ENCODE measurements at regions not wholly inside any gene's neighbourhood (a gene's known extent, or its start where the extent isn't known, plus 50 kb on each side); places are given as distances from the start of the nearest gene placed in this dataset.

- TF ChIP-seq REST (IDR thresholded peaks at IDR 0.05; ENCODE audit: low read depth, low read length) (no peak), RCOR1 (IDR thresholded peaks at IDR 0.05; ENCODE audit: low read length) (no peak)
These were observed 292.7 kb upstream of the G2E3 start (continued) for GRCh38 chr14:30266290-30266689.

- no peak overlapping the region for H3K4me2 ChIP-seq
- WGBS (ENCODE audit: low lambda C conversion rate) = 0% methylated on average over 1 of the region's 1 CpG
- ChIA-PET POLR2A (no interaction called here), CTCF (no interaction called here)
- H3K9ac ChIP-seq = no peak overlapping the region
- H3F3A ChIP-seq (replicated peaks; ENCODE audit: insufficient read depth) = no peaks in the 10 kb centered on the region
- no peaks in the 10 kb centered on the region for H3K79me2 ChIP-seq (ENCODE audit: insufficient read depth)
- no peaks in the 10 kb centered on the region for H4K20me1 ChIP-seq (ENCODE audit: insufficient read depth)
- H3K9me3 ChIP-seq = no peaks in the 10 kb centered on the region
- no peak overlapping the region for H2AFZ ChIP-seq (ENCODE audit: low read depth)
- H3K27me3 ChIP-seq (ENCODE audit: insufficient read depth) = peaks cover 13% of the 10 kb centered on the region; the same call in 1 of the 2 replicates
- TF ChIP-seq MXI1 (IDR thresholded peaks at IDR 0.05; ENCODE audit: low read depth, low read length) = no peak
- TF ChIP-seq ZBTB33 (IDR thresholded peaks at IDR 0.05; ENCODE audit: borderline replicate concordance, low read depth) = no peak
- no peak for TF ChIP-seq JUND (IDR thresholded peaks at IDR 0.05)
- TF ChIP-seq GATA2 (CRISPR knock-in tag; IDR thresholded peaks at IDR 0.05) = no peak
- TF ChIP-seq RFX5 (IDR thresholded peaks at IDR 0.05; ENCODE audit: low read length) = no peak
- TF ChIP-seq FOXM1 (IDR thresholded peaks at IDR 0.05; ENCODE audit: low read depth) = no peak
- no peak for TF ChIP-seq EP300 (IDR thresholded peaks at IDR 0.05; ENCODE audit: borderline replicate concordance in 1 of 2, low read depth in 1 of 2, low read length in 1 of 2)
- no peak for TF ChIP-seq TEAD4 (IDR thresholded peaks at IDR 0.05; ENCODE audit: borderline replicate concordance, insufficient read depth)
- no peak for TF ChIP-seq MAX (IDR thresholded peaks at IDR 0.05; ENCODE audit: low read depth)
- no peak for TF ChIP-seq RCOR1 (IDR thresholded peaks at IDR 0.05; ENCODE audit: low read length)
- no peak for TF ChIP-seq CHD2 (IDR thresholded peaks at IDR 0.05; ENCODE audit: low read length, partially characterized antibody)
- no peak for TF ChIP-seq SMC3 (IDR thresholded peaks at IDR 0.05; ENCODE audit: low read depth, low read length)
- TF ChIP-seq RXRA (IDR thresholded peaks at IDR 0.05; ENCODE audit: borderline replicate concordance, low read depth) = no peak
- TF ChIP-seq IRF3 (IDR thresholded peaks at IDR 0.05; ENCODE audit: low read depth, low read length) = no peak
- no peak for TF ChIP-seq USF1 (IDR thresholded peaks at IDR 0.05; ENCODE audit: borderline replicate concordance, low read depth)
- no peak overlapping the region for H3K27ac ChIP-seq (ENCODE audit: low read depth in 2 of 2, low read length in 1 of 2)
- no peak overlapping the region for H3K4me3 ChIP-seq (ENCODE audit: low read depth in 2 of 2, low read length in 1 of 2)
- H3K36me3 ChIP-seq (replicated peaks in 1 of 2; ENCODE audit: control insufficient read depth in 1 of 2, insufficient read depth in 2 of 2, low read length in 1 of 2) = no peaks in the 10 kb centered on the region
- no peak for DNase-seq
- H3K9me2 ChIP-seq = no peaks in the 10 kb centered on the region
- H3K4me1 ChIP-seq (ENCODE audit: control insufficient read depth in 1 of 2, insufficient read depth in 2 of 2, low read depth in 1 of 2, low read length in 1 of 2) = no peaks in the 10 kb centered on the region; a peak in 1 of 4 replicates
These were observed 291.8 kb upstream of the G2E3 start for GRCh38 chr14:30267141-30267540.

Measured in SK-N-SH (cell line).